Colonic mucosa (tissue), 4 donors: ENCODE measurements at regions not wholly inside any gene's neighbourhood (a gene's known extent, or its start where the extent isn't known, plus 50 kb on each side); places are given as distances from the start of the nearest gene placed in this dataset.

Source experiments
- DNase-seq: peaks from one replicate; pipeline ENCODE4 v3.0.0-alpha.2; 2020
- H3K27ac ChIP-seq: fragments of 200-600 bp; one replicate; pipeline ENCODE4 v1.8.0; 2021
- H3K27me3 ChIP-seq: fragments of 200-600 bp; one replicate; pipeline ENCODE4 v1.8.0; 2021
- H3K36me3 ChIP-seq: fragments of 200-600 bp; one replicate; pipeline ENCODE4 v1.8.0; 2021
- H3K4me1 ChIP-seq: fragments of 200-600 bp; one replicate; pipeline ENCODE4 v1.8.0; 2021; ENCODE audit warnings: mild to moderate bottlenecking
- H3K4me3 ChIP-seq: fragments of 200-600 bp; one replicate; pipeline ENCODE4 v1.8.0; 2021
- H3K9ac ChIP-seq, 2 donors: one replicate each; pipeline ENCODE4 v1.7.0; 2013; ENCODE audit warnings: control low read depth in 2 of 2, low read depth in 2 of 2, low read length in 2 of 2
- H3K9me3 ChIP-seq: fragments of 200-600 bp; one replicate; pipeline ENCODE4 v1.8.0; 2021
- CTCF ChIP-seq: fragments of 200-600 bp; IDR thresholded peaks from one replicate; pipeline ENCODE4 v1.8.0; 2022; ENCODE audit warnings: antibody characterized with exemption, mild to moderate bottlenecking
- intact Hi-C: fragments of 100-400 bp; cut with DNase I; formaldehyde crosslinking; loops from one replicate; pipeline ENCODE4 v1.14.1; 2022
- donor health status: healthy.
- donor health status: DM: no; HTN: no; CAD: no.
- donor health status: DM: no; HTN: no; CAD: no.

- H3K36me3 ChIP-seq: no peaks in the 10 kb centered on the region
- TF ChIP-seq CTCF: no peak
- DNase-seq: no peak
- no peaks in the 10 kb centered on the region for H3K9me3 ChIP-seq
- no peak overlapping the region for H3K4me3 ChIP-seq
- H3K27me3 ChIP-seq: no peaks in the 10 kb centered on the region
- H3K4me1 ChIP-seq: no peaks in the 10 kb centered on the region
- no peak overlapping the region for H3K27ac ChIP-seq
- no peak overlapping the region for H3K9ac ChIP-seq
- intact Hi-C loops: no loop called here
These were observed 131.3 kb downstream of the DDX1 start for GRCh38 chr2:15722980-15723379.

- H3K4me1 ChIP-seq: no peaks in the 10 kb centered on the region
- no peak for TF ChIP-seq CTCF
- no peaks in the 10 kb centered on the region for H3K9me3 ChIP-seq
- intact Hi-C loops: no loop called here
- no peaks in the 10 kb centered on the region for H3K27me3 ChIP-seq
- no peak overlapping the region for H3K9ac ChIP-seq
- H3K27ac ChIP-seq: no peak overlapping the region
- no peak overlapping the region for H3K4me3 ChIP-seq
- no peak for DNase-seq
- no peaks in the 10 kb centered on the region for H3K36me3 ChIP-seq
These were observed 132.6 kb downstream of the DDX1 start for GRCh38 chr2:15724235-15724634.

- no peak overlapping the region for H3K4me3 ChIP-seq
- no peaks in the 10 kb centered on the region for H3K36me3 ChIP-seq
- no peak for TF ChIP-seq CTCF
- peaks cover under 1% of the 10 kb centered on the region for H3K4me1 ChIP-seq
- H3K9me3 ChIP-seq: no peaks in the 10 kb centered on the region
- H3K27me3 ChIP-seq: no peaks in the 10 kb centered on the region
- no peak for DNase-seq
- no peak overlapping the region for H3K9ac ChIP-seq
- H3K27ac ChIP-seq: no peak overlapping the region
- intact Hi-C loops: no loop called here
These were observed 133.6 kb downstream of the DDX1 start for GRCh38 chr2:15725101-15725781.

GRCh38 chr2:15725782-15726112 is 134.1 kb downstream of the DDX1 start:
- intact Hi-C loops: no loop called here
- no peak overlapping the region for H3K27ac ChIP-seq
- TF ChIP-seq CTCF: no peak
- no peak overlapping the region for H3K4me3 ChIP-seq
- no peaks in the 10 kb centered on the region for H3K36me3 ChIP-seq
- DNase-seq: no peak
- no peak overlapping the region for H3K9ac ChIP-seq
- no peaks in the 10 kb centered on the region for H3K9me3 ChIP-seq
- no peaks in the 10 kb centered on the region for H3K27me3 ChIP-seq
- H3K4me1 ChIP-seq: peaks cover 4% of the 10 kb centered on the region

GRCh38 chr2:15726321-15727057 is 134.8 kb downstream of the DDX1 start:
- intact Hi-C loops: no loop called here
- no peak for TF ChIP-seq CTCF
- Histone ChIP-seq H3K27me3 (no peaks in the 10 kb centered on the region), H3K36me3 (no peaks in the 10 kb centered on the region), H3K27ac (no peak overlapping the region), H3K9ac (no peak overlapping the region), H3K9me3 (no peaks in the 10 kb centered on the region), H3K4me3 (no peak overlapping the region), H3K4me1 (peaks cover 4% of the 10 kb centered on the region)
- no peak for DNase-seq
